ENCODE measurements at regions not wholly inside any gene's neighbourhood (a gene's known extent, or its start where the extent isn't known, plus 50 kb on each side); places are given as distances from the start of the nearest gene placed in this dataset.
A peak's percentile ranks its signal among the peaks of the same experiment; 100 is the strongest.

DNA sequence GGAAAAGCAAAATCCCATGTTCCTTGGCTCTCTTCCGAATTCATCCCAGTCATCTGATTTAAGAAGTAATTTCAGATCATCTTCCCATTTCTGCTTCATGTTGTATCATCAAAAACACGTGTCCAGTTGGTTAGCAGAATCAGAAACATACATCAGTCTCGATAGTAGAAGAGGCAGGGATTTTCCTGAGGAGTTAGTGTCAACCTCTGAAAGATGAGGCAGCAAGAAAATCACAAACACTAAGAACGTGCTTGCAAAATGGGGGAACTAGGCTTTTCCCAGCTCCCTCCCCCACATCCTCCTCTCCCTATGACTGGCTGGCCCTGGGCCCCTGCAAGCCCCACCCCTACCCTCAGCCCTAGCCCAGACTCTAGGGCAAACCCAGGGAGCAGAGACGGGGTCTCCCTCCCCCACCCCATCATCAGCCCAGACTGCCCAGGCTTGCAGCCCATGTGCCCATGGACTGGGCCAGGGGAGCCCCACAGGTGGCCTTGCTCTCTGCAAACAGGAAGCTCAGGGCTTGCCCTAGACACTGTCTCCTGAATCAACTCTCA, 161.0 kb upstream of the ID2 start:
- no peak for DNase-seq (ENCODE audit: low spot score)
- intact Hi-C loops (cut with DNase I), result no loop called here

DNA sequence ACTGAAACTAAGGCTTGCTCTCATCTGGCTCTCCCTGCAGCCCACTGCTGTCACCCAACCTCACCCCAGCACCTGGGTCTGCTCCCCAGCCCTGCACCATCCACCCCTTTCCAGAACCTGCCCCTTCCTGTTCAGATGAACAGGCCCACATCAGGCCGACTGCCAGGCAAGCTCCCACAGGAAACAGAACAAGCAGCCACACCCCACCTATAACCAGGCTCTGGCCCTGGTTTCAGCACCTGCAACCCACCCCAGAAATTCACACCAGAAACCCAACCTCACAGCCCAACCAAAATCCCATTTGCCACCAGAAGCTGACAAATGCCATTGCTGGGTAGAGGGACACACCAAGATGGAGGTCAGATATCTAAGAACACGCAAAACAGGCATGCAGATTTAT, 159.2 kb upstream of the ID2 start:
- intact Hi-C loops (cut with DNase I), result no loop called here
- DNase-seq (ENCODE audit: low spot score), result no peak

DNA sequence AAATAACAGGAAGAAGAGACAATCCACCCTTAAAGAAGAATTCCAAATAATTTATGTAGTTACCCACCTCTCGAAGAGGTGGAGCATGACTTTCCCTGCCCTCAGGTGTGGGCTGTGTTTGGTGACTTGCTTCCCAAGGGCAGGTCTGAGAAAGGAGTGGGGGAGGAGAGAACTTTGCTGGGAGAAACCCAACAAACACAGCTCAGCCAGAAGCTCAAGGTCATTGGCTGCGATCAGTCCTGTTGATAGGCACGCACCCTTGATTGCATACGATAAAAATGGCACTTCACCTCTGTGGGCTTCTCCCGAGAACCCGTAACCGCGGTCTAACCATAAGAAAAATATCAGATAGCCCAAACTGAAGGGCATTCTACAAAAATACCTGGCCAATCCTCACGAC, 157.5 kb upstream of the ID2 start:
- intact Hi-C loops (cut with DNase I), result no loop called here

DNA sequence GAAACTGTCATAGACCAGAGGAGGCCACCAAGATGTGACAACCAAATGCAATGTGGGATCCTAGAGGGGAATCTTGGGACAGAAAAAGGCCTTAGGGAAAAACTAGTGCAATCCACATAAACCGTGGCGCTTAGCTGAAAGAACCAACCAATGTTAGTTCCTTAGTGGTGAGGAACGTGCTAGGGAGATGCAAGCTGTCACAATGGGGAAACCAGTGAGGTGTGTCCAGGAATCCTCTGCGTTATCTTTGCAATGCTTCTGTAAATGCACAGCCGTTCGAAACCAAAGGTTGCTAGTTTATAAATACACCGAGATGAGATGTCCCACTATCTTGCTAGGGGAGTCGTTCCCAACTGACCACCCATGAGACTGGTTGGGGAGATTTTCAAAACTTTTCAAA, 157.0 kb upstream of the ID2 start:
- intact Hi-C loops (cut with DNase I), result no loop called here
- DNase-seq (ENCODE audit: low spot score), result no peak

More for the DNA sequence above, 157.5 kb upstream of the ID2 start:
- no peak for DNase-seq (ENCODE audit: low spot score)

DNA sequence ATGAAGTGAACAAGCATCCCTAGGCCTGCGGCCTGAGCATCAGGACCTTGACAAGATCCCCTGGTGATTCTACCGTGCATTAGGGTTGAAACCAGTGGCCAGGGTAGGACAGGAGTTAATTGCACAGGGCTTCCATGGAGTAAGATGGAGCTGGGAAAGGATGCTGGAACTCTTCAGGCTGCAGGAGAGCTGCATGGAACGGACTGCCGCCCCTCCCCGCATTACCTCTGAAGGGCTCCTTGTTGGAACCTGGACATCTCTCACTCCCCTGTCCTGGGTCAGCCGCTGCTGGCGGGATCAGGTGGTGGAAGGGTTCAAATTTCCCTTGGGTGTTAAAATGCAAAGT, 156.6 kb upstream of the ID2 start:
- intact Hi-C loops (cut with DNase I), result no loop called here
- no peak for DNase-seq (ENCODE audit: low spot score)

DNA sequence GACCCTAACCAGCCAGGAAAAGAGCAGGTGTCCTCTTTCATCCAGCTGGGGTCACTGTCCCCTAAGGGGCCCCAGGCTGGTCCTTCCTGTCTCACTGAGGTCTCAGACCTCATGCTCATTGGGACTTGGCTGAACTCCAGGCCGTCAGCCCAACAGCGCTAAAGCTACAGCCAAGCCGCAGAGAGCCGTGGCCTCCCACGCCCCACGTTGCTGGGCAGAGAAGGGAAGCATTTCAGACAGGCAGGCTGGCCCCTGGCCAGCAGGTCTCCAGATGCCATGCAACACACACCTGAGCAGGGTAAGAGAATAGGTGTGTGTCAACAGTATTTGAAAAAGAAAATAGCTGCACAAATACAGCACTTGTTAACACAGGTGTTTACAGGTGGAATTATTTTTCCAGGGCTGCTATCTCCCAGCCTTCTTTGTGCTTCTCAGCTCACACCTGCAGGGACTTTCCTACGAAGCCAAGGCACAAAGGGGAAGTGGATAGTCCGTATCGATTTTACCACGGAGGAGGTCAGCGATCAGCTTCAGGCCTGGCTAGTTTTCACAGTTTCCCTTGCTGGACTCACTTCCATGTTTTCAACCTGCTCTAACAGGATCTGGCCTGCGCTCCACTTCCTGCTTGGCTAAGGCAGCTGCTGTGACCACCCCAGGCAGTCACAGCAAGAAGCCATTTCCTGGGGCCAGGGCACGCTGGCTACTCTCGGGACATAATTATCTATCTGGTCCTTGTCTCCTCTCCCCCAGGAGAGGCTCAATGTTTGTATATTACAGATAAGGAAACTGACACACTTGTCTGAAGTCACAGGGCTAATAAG, 156.1 kb upstream of the ID2 start:
- intact Hi-C loops (cut with DNase I), result no loop called here
- DNase-seq (ENCODE audit: low spot score), result peak; percentile 87

DNA sequence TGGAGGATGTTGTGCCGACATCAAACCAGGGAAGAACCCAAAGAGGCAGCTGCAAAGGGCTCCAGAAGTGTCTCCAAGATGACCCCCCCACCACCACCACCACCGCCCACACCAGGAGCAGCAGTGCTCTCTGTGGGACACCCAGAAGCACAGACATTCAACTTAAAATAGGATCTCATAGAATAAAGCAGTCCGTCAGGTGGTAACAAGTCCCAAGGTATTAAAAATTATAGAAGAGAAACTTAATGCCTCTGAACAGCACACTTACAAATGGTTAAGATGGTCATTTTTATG, 155.5 kb upstream of the ID2 start:
- no peak for DNase-seq (ENCODE audit: low spot score)
- intact Hi-C loops (cut with DNase I), result no loop called here

DNA sequence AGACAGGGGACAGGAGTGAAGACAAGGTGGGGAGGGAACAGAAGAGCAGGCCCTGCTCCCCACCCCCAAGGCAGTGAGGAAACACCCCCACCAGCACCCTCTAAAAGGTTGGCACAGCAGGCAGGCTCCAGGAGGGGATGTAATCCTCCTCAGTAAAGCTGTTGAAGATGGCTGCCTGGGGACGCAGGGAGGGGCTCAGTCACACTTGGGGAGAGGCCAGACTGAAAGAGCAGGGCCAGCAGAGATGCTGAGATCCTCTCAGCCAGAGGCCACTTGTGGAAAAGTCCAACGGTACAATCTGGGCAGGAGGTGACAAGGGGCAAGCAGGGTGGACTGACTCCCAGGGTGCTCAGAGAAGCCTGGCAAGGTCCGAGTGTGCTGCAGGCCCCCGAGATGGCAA, 154.8 kb upstream of the ID2 start:
- intact Hi-C loops (cut with DNase I), result no loop called here
- no peak for DNase-seq (ENCODE audit: low spot score)

DNA sequence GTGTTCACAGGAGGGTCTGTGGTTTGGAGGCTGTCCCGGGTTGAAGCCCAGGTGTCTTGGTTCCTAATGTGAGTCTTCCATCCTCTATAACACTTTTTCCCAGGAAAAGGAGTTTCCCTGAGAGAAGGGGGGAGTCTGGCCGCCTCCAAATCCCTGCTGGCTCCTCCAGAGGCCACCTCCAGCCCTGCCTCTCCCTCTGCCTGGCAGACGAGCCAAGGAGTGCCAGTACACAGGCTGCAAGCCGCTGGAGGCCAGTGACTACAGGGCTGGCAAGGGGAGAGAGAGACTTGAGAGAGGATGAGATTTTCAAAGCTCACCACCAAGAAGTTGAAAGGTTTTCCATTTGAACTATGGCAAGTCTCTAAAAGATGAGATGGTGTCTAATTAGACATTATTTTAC, 154.2 kb upstream of the ID2 start:
- no peak for DNase-seq (ENCODE audit: low spot score)
- intact Hi-C loops (cut with DNase I), result no loop called here

DNA sequence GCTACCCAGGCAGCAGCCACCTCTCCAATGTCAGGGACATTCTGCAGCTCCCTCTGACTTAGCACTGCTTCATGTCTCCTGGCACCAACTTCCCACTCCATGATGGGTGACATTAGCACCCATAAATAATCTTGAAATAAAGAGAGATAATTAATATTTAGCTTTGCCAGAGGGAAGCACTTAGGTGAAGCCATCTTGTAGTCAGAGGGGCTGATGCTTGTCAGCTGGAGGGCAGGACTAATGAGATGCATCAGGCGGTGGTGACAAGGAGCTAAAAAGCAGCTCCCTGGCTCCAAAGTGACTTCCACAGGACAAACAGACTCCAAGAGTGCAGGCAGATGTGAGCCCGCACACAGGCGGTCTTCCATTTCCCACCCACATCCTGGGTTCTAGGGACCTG, 153.0 kb upstream of the ID2 start:
- intact Hi-C loops (cut with DNase I), result no loop called here
- no peak for DNase-seq (ENCODE audit: low spot score)

DNA sequence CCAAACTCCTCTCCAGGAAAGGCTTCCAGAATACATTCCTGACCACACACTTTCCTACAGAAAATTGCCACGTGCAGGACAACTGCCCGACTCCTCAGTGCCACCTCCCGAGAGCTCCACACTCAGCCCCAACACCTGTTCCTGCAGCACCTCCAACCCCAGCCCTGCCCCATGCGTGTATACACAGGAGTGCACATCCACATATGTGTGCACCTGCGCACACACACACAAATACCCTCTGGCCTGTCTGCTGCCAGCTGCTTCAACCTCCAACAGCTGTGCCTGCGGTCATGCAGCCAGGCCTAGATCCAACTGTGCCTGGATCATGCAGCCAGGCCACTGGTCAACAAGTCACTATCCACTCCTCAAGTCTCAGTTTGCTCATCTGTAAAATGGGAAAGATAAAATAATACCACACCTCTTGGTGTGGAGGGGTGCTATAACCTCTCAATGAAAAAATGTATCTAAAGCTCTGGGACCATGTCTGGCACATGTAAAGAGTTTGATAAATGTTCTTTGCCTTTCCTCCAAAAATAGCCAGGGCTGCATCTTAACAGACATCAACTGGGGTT, 152.1 kb upstream of the ID2 start:
- intact Hi-C loops (cut with DNase I), result no loop called here
- no peak for DNase-seq (ENCODE audit: low spot score)

DNA sequence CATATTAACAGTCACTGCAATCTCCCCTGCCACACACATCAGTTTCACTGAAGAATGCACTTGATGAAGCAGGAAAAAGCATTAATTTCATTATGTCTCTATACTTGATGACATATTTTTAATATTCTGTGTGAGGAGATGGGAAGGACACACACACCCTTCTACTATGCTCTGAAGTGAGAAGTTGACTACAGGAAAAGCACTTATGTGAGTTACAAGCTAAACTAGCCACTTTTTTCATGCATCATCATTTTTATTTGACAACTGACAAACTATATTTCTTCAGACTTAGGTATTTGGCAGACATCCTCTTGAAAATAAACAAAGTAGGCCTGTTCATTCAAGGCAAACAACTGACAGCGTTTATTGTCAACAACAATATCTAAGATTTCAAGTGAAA, 150.4 kb upstream of the ID2 start:
- no peak for DNase-seq (ENCODE audit: low spot score)
- intact Hi-C loops (cut with DNase I), result no loop called here

DNA sequence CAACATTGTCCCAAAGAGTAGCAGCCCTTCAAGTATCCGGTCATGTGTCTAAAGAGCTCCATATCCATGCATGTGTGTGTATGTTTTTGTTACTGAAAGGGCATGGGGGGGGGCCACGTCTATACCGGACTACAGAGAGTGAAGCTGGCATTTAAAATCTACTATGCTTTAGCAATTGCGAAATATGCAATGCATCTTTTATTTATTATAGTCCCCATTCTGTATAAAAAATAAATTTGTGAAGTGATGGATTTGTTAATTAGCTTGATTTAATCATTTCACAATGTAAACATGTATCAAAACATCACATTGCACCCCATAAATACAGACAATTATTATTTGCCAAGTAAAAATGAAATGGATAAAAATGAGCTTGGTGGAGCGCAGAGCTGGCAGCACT, 149.4 kb upstream of the ID2 start:
- intact Hi-C loops (cut with DNase I), result no loop called here
- no peak for DNase-seq (ENCODE audit: low spot score)

DNA sequence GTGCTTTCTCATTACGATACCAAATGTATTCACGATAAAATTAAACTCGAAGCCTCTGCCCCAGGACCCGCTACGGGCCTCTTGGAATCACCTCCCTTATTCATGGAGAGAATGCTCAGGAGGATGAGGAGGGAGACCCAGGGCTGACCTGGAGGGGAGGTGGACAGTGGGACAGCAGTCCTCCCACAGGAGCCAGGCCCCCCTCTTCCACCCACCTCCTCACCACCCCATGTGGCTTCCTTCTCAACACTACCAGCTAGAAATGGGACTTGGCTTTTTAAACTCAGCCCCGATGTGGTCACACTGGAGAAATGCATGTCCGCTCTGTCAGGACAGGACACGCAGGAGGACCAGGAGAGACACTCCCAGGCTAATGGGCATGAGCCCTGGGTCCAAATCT, 147.9 kb upstream of the ID2 start:
- intact Hi-C loops (cut with DNase I), result no loop called here
- DNase-seq (ENCODE audit: low spot score), result peak; percentile 69

DNA sequence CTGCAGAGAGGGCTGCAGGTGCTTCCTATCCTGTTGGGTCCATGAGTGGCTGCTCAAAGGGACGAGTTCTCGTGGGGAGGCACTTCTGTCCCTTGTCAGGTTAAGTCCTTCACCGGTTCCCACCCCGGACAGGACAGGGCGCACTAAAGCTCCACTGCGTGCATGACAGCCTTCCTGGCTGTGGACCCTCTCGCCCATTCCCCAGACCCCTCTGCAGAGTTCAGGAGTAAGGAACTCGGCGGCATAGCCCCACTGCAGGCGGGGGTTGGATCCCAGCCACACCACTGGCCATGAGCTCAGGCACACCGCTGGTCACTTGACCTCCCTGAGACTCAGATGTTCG, 147.5 kb upstream of the ID2 start:
- intact Hi-C loops (cut with DNase I), result no loop called here
- DNase-seq (ENCODE audit: low spot score), result no peak

DNA sequence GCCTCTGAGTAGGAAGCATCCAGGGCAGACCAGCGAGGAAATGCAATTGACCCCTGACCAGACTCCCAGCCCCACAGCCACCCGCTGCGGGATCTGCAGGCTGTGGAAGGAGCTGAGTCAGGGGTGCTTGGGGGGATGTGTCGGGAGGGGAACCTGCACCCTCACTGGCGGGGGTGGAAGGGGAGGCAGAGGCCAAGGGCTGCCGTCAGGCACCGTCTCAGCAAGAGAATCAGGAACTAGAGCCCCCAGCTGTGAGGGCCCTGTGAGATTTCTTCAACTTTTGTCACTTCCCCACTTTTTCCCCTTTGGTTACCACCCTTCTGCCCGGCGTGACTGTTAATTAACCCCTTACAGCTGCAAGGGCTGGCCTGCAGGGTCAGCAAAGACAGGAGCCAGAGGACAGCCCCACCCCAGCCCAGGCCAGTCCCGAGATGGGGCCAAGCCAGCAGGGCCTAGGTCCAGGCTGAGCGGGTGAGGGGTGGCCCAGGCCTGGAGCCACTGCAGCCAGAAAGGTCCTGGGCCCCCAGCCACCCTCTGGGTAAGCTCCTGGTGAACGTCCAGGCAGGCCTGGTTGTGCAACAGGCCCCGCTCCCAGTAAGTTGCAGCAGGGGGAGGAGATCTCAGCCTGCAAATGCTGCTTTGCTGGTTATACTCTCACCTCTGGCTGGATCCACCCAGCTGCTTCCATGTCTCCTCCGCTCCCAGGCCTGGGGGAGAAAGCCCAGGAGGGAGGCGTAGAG, 147.0 kb upstream of the ID2 start:
- intact Hi-C loops (cut with DNase I), result no loop called here
- peak; percentile 85 for DNase-seq (ENCODE audit: low spot score)

DNA sequence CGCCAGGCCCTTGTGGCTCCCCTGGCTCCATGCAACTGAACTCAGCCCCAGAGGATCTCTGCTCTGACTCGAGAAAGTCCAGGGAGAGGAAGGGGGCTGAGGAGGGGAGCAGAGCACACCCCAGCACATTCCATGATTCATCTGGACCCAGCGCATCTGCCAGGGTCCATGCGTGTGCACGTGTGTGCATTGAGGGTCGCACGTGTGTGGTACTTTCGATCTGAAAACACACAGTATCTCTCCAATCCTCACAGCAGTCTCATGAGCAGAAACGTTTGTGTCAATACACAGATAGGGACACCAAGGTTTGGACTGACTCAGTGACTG, 146.4 kb upstream of the ID2 start:
- DNase-seq (ENCODE audit: low spot score), result no peak
- intact Hi-C loops (cut with DNase I), result no loop called here

DNA sequence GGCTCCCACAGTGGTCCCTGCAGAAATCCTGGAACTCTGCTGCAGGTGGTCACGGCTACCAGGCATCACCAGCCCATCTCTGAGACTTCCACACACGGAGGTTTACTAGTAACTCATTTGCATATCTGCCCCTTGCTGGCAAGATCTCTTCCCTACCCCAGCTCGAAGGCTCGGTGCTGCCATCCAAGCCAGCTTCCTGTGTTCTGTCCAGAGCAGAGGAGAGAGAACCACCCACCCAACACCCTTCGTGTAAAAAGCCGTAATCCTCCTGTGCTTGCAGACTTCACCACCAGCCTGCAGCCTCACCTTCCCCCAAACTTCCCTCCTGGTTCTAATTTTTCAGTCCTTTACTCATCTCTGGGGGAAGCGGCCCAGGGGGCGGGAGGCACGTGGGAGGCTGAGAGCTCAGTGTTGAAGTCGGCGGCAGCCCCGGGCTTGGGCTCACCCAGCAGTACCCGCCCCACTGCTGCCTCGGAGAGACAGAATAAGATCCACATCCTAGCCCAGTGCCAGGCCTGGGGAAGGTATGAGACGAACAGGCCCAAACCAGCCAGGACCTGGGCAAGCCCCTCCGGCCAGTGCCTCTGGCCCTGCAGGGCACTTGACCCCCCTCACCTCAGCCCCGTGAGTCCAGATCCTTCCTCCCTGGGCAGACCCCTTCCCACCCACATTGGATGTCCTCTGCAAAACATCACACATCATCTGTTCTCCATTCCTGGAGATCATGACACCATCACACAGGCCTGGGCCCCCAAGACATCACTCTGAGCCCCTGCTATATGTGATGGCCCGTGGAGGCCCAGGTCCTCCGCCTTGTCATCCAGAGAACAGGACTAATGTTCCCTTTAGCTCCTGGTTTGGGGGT, 145.8 kb upstream of the ID2 start:
- intact Hi-C loops (cut with DNase I), result no loop called here
- DNase-seq (ENCODE audit: low spot score), result peak; percentile 72

DNA sequence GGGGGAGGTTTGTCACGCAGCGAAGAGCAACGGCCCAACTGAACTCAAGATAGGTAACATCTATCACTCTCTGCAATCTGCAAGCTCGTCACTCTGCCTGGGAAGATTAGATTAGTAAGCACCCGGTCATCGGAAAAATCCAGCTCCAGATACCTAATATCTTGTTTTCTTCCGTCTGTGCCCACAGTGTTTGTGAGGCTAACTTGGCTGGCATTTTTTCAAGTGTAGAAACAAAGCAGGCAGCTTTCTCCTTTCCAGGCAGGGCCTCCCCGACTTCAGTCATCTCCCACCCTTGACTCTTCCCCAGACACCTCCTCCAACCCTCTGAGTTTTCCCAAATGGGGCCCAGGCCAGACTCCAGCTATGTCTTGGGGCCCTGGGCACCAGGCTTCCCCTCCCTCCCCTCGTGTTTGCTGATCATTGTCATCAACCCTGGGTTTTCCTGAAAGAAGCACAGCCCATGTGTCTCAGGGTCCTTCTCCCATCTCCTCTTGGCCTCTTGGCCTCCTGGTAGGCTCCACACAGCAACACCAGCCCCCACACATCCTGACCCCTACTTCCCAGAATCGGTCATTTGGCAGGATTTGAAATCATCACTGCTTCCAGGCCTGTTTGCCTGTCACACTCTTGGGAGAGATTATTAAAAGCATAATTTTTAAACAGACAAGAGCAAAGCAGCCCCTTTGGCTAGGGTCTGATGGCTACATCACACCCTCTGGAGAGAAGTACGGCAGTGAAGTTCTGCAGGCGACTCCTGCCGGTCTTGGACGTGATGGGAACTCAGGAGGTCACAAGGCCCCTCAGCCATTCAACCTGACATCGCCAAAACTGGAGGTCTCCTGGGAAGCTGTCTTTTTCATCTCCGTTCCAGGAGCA, 144.9 kb upstream of the ID2 start:
- peak; percentile 59 for DNase-seq (ENCODE audit: low spot score)
- intact Hi-C loops (cut with DNase I), result no loop called here

All from cardiac septum (tissue), 1 donor.